Pancreas (tissue), 10 donors: ENCODE measurements at regions not wholly inside any gene's neighbourhood (a gene's known extent, or its start where the extent isn't known, plus 50 kb on each side); places are given as distances from the start of the nearest gene placed in this dataset.

ENCODE experiments used
- ATAC-seq, 4 donors: fragments of 200-7000 bp; cut with Tn5 transposase; one replicate each; pipeline versions ENCODE4 v1.8.0 to v1.9.1; 2020; ENCODE audit warnings: mild to moderate bottlenecking in 4 of 4, moderate library complexity in 4 of 4
- DNase-seq, 6 donors: peaks; one replicate each; pipeline ENCODE4 v3.0.0-alpha.2; 2020
- FAIRE-seq: peaks from 2 replicates; lab custom pipeline; 2012; peaks lifted over from hg19 to GRCh38; lab: Jason Lieb, UNC
- H3K27ac ChIP-seq, 4 donors: fragments of 200-600 bp; sonication (generic); 1 replicate in 3 of 4; 2 replicates in 1 of 4; pipeline versions ENCODE4 v1.5.0 to v1.8.0; 2020
- H3K27me3 ChIP-seq, 4 donors: fragments of 200-600 bp; one replicate each; pipeline ENCODE4 v1.8.0; 2021
- H3K36me3 ChIP-seq, 3 donors: fragments of 200-600 bp; sonication (generic) in 1 of 3; one replicate each; pipeline versions ENCODE4 v1.5.0 to v1.8.0; 2020 to 2021
- H3K4me1 ChIP-seq, 3 donors: fragments of 200-600 bp; one replicate each; pipeline ENCODE4 v1.8.0; 2021
- H3K4me3 ChIP-seq, 4 donors: fragments of 200-600 bp; sonication (generic) in 2 of 4; one replicate each; pipeline versions ENCODE4 v1.5.0 to v1.8.0; 2020 to 2021
- H3K9me3 ChIP-seq, 4 donors: fragments of 200-600 bp; one replicate each; pipeline ENCODE4 v1.8.0; 2021
- CTCF ChIP-seq, 4 donors: fragments of 200-600 bp; sonication (generic) in 3 of 4; IDR thresholded peaks; one replicate each; pipeline versions ENCODE4 v1.5.0 to v1.8.0; 2021; ENCODE audit warnings: antibody characterized with exemption in 4 of 4
- WGBS, 2 donors: extraction: QIAGEN DNeasy Blood & Tissue Kit; methylation state at CpG; one replicate each; pipeline ENCODE4 v1.1.7; 2013; 5-methylcytosine and 5-hydroxymethylcytosine counted together
- intact Hi-C, 3 donors: fragments of 100-400 bp; cut with DNase I; formaldehyde crosslinking; loops; one replicate each; pipeline versions ENCODE4 v1.11.1 to v1.14.2; 2022
- donor health status: healthy with polysubstance abuse.
- donor health status: DM: no; HTN: no; CAD: no; lungs with moderate emphysema.
- donor health status: DM: no; HTN: no; CAD: no.
- donor health status: control.
- donor health status: control.
- donor health status: Bipolar disorder and iron deficiency.
- donor health status: DM: yes; HTN: yes; CAD: no.
- donor health status: DM: no; HTN: no; CAD: no.
- donor health status: DM: no; HTN: no; CAD: no.
- donor health status: DM: yes; HTN: yes; CAD: no.

- intact Hi-C loops: no loop called here
- no peaks in the 10 kb centered on the region for H3K9me3 ChIP-seq
- peak overlapping the region in 2 of 4 donors; percentile 6 to 55 for H3K27ac ChIP-seq
- DNase-seq (peak; percentile 14 to 62 (median 28)), FAIRE-seq (no peak), ATAC-seq (peak; percentile 51 to 83 (median 72))
- H3K36me3 ChIP-seq: no peaks in the 10 kb centered on the region
- TF ChIP-seq CTCF (IDR thresholded peaks at IDR 0.05): no peak
- peaks cover 0 to 7% (median 3%) of the 10 kb centered on the region in 3 donors for H3K4me1 ChIP-seq
- no peaks in the 10 kb centered on the region for H3K27me3 ChIP-seq
- H3K4me3 ChIP-seq: peak overlapping the region in 3 of 4 donors; percentile 1 to 39 (median 28)
- WGBS, 2 donors: 3 to 16% methylated on average over 18 of the region's 18 CpGs
Measured at GRCh38 chr21:16588433-16588860, 858.7 kb downstream of the USP25 start.

DNA sequence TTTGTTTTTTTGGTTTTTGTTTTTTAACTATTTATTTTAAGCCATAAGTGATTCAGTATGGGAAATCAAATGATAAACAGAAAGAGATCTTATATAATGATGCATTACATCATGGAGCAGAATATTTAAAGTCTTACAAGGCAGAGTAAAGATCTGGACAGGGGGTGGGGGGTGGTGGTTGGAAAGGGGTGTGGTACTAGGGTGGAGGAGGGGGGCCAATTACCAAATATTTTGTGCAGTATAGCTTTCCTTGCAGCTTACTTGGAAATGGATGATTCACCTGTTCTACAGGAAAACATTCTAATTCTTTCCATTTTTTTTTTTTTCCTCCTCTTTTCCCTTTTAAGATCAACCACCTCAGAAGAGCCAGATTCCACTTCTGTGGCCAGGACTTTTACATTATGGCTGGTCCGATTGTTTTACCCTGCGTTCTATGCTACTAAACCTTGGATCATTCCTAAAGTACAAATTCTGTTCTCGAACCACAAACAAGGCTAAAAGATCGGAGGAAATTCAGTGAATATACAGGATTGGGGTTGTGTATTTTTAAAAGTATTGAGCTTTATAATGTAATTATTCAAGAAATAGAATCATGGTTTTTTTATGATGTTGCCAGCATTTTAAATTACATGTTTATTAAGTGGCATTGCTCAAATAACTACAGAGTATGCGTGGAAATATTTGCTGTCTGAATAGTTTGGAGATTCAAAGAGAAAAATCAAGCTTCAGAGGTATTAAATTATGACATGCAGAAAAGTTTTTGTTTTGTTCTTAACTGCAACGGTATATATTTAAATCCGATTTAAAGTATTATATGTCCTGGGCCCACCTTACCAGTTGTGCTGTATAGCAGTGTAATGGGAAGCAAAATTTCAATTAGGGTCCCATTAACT is 859.5 kb downstream of the USP25 start:
- DNase-seq: no peak
- no peaks in the 10 kb centered on the region for H3K36me3 ChIP-seq
- ATAC-seq: no peak
- peaks cover 0 to 7% (median 3%) of the 10 kb centered on the region in 3 donors for H3K4me1 ChIP-seq
- intact Hi-C loops: no loop called here
- H3K27ac ChIP-seq: no peak overlapping the region
- H3K27me3 ChIP-seq: no peaks in the 10 kb centered on the region
- H3K9me3 ChIP-seq: no peaks in the 10 kb centered on the region
- WGBS, 2 donors: 85 to 95% methylated on average over 7 of the region's 7 CpGs
- no peak for TF ChIP-seq CTCF (IDR thresholded peaks at IDR 0.05)
- H3K4me3 ChIP-seq: no peak overlapping the region
- FAIRE-seq: no peak

DNA sequence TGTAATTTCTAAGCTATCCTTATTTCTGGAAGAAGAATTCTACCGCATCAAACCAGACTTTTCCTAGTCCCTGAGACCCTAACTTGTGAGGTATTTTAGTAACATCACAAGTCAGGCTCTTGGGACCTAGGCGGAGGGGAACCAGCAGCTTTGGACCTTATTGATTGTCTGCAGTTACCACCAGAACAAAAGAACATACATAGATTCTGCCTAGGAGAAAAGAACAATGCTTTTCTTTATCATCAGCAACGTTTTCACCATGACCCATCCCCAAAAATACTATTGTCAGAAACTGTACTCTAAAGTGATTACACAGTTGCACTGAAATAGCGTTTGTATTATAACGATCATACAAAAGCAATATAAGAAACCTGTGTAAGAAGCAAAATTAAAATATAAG is 860.4 kb downstream of the USP25 start:
- FAIRE-seq (no peak), ATAC-seq (no peak), DNase-seq (no peak)
- intact Hi-C loops: no loop called here
- Histone ChIP-seq H3K36me3 (no peaks in the 10 kb centered on the region), H3K4me3 (no peak overlapping the region), H3K27ac (no peak overlapping the region), H3K9me3 (no peaks in the 10 kb centered on the region), H3K4me1 (peaks cover 0 to 7% (median 3%) of the 10 kb centered on the region in 3 donors), H3K27me3 (no peaks in the 10 kb centered on the region)
- TF ChIP-seq CTCF (IDR thresholded peaks at IDR 0.05): no peak
- WGBS, 2 donors: 78 to 84% methylated on average over 5 of the region's 5 CpGs

DNA sequence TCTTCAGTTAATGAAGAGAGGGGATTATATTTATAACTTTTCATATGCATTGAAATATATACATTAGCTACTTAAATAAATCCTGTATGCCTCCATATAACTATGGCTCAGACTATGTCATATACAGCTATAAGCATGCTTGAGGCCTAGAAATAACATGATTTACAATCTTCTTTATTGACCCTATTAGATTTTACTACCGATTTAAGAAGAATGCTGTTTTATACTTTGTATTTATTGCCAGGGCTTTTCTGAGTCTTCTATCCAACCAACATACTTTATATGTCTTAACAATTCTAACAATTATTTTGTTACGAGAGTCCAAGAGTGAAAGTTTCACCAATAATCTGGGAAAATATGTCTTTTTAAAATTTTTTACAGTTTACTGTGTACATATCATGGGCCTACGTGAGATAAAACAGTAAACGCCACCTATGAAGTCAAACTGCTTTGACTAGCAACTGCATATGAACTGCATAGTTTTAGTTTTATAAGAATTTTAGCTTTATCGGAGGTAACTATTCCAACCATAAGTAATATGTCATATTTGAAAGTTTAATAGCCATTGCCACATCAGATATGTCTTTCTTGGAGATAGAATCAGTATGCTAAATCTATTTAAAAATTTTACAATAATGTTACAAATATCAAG is 861.0 kb downstream of the USP25 start:
- no peak for TF ChIP-seq CTCF (IDR thresholded peaks at IDR 0.05)
- Histone ChIP-seq H3K27ac (no peak overlapping the region), H3K4me1 (peaks cover 0 to 7% (median 3%) of the 10 kb centered on the region in 3 donors), H3K27me3 (no peaks in the 10 kb centered on the region), H3K9me3 (no peaks in the 10 kb centered on the region), H3K4me3 (no peak overlapping the region), H3K36me3 (no peaks in the 10 kb centered on the region)
- FAIRE-seq (no peak), ATAC-seq (no peak), DNase-seq (no peak)
- WGBS, 2 donors: 72 to 85% methylated on average over 5 of the region's 5 CpGs
- intact Hi-C loops: no loop called here
